ENCODE measurements at regions not wholly inside any gene's neighbourhood (a gene's known extent, or its start where the extent isn't known, plus 50 kb on each side); places are given as distances from the start of the nearest gene placed in this dataset.

GRCh38 chr12:4137441-4137840 is 136.1 kb upstream of the CCND2 start:
- TF ChIP-seq, protein P1, sequence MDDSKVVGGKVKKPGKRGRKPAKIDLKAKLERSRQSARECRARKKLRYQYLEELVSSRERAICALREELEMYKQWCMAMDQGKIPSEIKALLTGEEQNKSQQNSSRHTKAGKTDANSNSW (CRISPR knock-in tag; IDR thresholded peaks at IDR 0.05; ENCODE audit: borderline replicate concordance): no peak
- TF ChIP-seq POLR2AphosphoS5 (IDR thresholded peaks at IDR 0.05; ENCODE audit: low read depth, low read length): no peak
- TF ChIP-seq ZNF75D (CRISPR knock-in tag; IDR thresholded peaks at IDR 0.05; ENCODE audit: borderline replicate concordance): no peak
- TF ChIP-seq, protein P2, sequence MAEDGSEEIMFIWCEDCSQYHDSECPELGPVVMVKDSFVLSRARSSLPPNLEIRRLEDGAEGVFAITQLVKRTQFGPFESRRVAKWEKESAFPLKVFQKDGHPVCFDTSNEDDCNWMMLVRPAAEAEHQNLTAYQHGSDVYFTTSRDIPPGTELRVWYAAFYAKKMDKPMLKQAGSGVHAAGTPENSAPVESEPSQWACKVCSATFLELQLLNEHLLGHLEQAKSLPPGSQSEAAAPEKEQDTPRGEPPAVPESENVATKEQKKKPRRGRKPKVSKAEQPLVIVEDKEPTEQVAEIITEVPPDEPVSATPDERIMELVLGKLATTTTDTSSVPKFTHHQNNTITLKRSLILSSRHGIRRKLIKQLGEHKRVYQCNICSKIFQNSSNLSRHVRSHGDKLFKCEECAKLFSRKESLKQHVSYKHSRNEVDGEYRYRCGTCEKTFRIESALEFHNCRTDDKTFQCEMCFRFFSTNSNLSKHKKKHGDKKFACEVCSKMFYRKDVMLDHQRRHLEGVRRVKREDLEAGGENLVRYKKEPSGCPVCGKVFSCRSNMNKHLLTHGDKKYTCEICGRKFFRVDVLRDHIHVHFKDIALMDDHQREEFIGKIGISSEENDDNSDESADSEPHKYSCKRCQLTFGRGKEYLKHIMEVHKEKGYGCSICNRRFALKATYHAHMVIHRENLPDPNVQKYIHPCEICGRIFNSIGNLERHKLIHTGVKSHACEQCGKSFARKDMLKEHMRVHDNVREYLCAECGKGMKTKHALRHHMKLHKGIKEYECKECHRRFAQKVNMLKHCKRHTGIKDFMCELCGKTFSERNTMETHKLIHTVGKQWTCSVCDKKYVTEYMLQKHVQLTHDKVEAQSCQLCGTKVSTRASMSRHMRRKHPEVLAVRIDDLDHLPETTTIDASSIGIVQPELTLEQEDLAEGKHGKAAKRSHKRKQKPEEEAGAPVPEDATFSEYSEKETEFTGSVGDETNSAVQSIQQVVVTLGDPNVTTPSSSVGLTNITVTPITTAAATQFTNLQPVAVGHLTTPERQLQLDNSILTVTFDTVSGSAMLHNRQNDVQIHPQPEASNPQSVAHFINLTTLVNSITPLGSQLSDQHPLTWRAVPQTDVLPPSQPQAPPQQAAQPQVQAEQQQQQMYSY (CRISPR knock-in tag; IDR thresholded peaks at IDR 0.05): no peak
- TF ChIP-seq SNAI1 (CRISPR knock-in tag; IDR thresholded peaks at IDR 0.05; ENCODE audit: borderline replicate concordance): no peak
- TF ChIP-seq ZBTB20 (CRISPR knock-in tag; IDR thresholded peaks at IDR 0.05; ENCODE audit: borderline replicate concordance, low read depth): no peak
- TF ChIP-seq, protein P3, sequence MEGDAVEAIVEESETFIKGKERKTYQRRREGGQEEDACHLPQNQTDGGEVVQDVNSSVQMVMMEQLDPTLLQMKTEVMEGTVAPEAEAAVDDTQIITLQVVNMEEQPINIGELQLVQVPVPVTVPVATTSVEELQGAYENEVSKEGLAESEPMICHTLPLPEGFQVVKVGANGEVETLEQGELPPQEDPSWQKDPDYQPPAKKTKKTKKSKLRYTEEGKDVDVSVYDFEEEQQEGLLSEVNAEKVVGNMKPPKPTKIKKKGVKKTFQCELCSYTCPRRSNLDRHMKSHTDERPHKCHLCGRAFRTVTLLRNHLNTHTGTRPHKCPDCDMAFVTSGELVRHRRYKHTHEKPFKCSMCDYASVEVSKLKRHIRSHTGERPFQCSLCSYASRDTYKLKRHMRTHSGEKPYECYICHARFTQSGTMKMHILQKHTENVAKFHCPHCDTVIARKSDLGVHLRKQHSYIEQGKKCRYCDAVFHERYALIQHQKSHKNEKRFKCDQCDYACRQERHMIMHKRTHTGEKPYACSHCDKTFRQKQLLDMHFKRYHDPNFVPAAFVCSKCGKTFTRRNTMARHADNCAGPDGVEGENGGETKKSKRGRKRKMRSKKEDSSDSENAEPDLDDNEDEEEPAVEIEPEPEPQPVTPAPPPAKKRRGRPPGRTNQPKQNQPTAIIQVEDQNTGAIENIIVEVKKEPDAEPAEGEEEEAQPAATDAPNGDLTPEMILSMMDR (CRISPR knock-in tag; IDR thresholded peaks at IDR 0.05): no peak
- no peak for TF ChIP-seq ADNP (CRISPR knock-in tag; IDR thresholded peaks at IDR 0.05)
